Upper lobe of left lung (tissue), 4 donors: ENCODE measurements at regions not wholly inside any gene's neighbourhood (a gene's known extent, or its start where the extent isn't known, plus 50 kb on each side); places are given as distances from the start of the nearest gene placed in this dataset.

ENCODE experiments used
- EP300 ChIP-seq, 4 donors: sonication (generic); formaldehyde crosslinking; IDR thresholded peaks; one replicate each; pipeline ENCODE4 v1.5.1; 2017; ENCODE audit warnings: antibody characterized with exemption in 4 of 4, control low read depth in 2 of 4
- POLR2AphosphoS5 ChIP-seq, 2 donors: sonication (generic); formaldehyde crosslinking; IDR thresholded peaks; one replicate each; pipeline ENCODE4 v1.5.1; 2017; ENCODE audit warnings: antibody characterized with exemption in 2 of 2
- TF ChIP-seq, protein P1 (sequence below), 6 experiments: fragments of 450-650 bp in 4 of 6; fragments of 200-600 bp in 2 of 6; sonication (generic) in 2 of 6; IDR thresholded peaks; one replicate each; pipeline ENCODE4 v1.5.1; 2016 to 2019; ENCODE audit warnings: antibody characterized with exemption in 6 of 6

DNA sequence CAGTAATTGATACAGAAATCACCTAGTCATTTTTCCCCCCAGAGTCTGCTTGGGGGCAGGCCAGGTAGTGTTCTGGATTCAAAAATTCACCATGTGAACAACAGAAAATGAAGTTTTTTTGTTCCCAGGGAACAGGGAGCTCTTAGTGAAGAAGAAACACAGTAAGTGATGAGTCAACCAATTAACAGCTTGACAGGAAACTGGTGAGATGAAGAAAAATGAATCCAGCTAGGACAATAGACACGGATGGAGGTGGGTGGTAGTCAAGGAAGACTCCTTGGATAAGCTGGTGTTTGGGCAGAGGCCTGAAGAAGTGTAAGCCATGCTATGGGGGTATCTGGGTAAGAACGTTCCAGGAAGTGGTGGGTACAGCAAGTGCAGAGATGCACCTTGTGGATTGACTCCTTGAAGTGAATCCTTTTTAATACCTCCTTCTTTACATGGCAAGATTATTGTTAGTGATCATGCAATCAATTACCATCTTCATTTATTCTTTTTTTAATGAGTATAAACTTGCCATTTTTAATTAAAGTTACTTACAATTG is 339.9 kb upstream of the RGMA start:
- TF ChIP-seq POLR2AphosphoS5 (IDR thresholded peaks at IDR 0.05) (no peak), EP300 (IDR thresholded peaks at IDR 0.05) (no peak)
- TF ChIP-seq, protein P1, sequence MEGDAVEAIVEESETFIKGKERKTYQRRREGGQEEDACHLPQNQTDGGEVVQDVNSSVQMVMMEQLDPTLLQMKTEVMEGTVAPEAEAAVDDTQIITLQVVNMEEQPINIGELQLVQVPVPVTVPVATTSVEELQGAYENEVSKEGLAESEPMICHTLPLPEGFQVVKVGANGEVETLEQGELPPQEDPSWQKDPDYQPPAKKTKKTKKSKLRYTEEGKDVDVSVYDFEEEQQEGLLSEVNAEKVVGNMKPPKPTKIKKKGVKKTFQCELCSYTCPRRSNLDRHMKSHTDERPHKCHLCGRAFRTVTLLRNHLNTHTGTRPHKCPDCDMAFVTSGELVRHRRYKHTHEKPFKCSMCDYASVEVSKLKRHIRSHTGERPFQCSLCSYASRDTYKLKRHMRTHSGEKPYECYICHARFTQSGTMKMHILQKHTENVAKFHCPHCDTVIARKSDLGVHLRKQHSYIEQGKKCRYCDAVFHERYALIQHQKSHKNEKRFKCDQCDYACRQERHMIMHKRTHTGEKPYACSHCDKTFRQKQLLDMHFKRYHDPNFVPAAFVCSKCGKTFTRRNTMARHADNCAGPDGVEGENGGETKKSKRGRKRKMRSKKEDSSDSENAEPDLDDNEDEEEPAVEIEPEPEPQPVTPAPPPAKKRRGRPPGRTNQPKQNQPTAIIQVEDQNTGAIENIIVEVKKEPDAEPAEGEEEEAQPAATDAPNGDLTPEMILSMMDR (IDR thresholded peaks at IDR 0.05): no peak
